ENCODE measurements at regions not wholly inside any gene's neighbourhood (a gene's known extent, or its start where the extent isn't known, plus 50 kb on each side); places are given as distances from the start of the nearest gene placed in this dataset.

- TF ChIP-seq CTCF (IDR thresholded peaks at IDR 0.05; ENCODE audit: poor library complexity, severe bottlenecking) (no peak), EZH2 (IDR thresholded peaks at IDR 0.05; ENCODE audit: borderline replicate concordance, insufficient read depth, low read length, poor library complexity, severe bottlenecking) (no peak)
Measured at GRCh38 chr5:2439608-2440007, 311.9 kb downstream of the IRX2 start.

Measured in neural cell (in vitro differentiated cells).